ENCODE measurements at regions not wholly inside any gene's neighbourhood (a gene's known extent, or its start where the extent isn't known, plus 50 kb on each side); places are given as distances from the start of the nearest gene placed in this dataset.

- no peak for TF ChIP-seq CTCF (IDR thresholded peaks at IDR 0.05)
- no peak for TF ChIP-seq POLR2AphosphoS5 (IDR thresholded peaks at IDR 0.05)
Observed at GRCh38 chr5:162214551-162214950, 147.0 kb downstream of the GABRG2 start.

Measured in breast epithelium (tissue), 3 donors.